ENCODE measurements at regions not wholly inside any gene's neighbourhood (a gene's known extent, or its start where the extent isn't known, plus 50 kb on each side); places are given as distances from the start of the nearest gene placed in this dataset.

- TF ChIP-seq CTCF (conservative IDR thresholded peaks at IDR 0.05; ENCODE audit: low read depth, low read length) (no peak), EZH2phosphoT487 (IDR thresholded peaks at IDR 0.05; ENCODE audit: borderline replicate concordance, low read length) (no peak)
These were observed 719.3 kb upstream of the TBX3 start for GRCh38 chr12:115403253-115403652.
